Thyroid gland (tissue), 4 donors: ENCODE measurements at regions not wholly inside any gene's neighbourhood (a gene's known extent, or its start where the extent isn't known, plus 50 kb on each side); places are given as distances from the start of the nearest gene placed in this dataset.

ENCODE experiments used
- DNase-seq, 2 donors: peaks; one replicate each; pipeline ENCODE4 v3.0.0-alpha.2; 2019
- H3K27ac ChIP-seq, 3 donors: fragments of 200-600 bp; sonication (generic); 1 replicate in 2 of 3; 2 replicates in 1 of 3; pipeline ENCODE4 v1.5.1; 2016 to 2019; ENCODE audit warnings: mild to moderate bottlenecking in 1 of 3, moderate library complexity in 1 of 3
- H3K27me3 ChIP-seq: fragments of 200-600 bp; sonication (generic); one replicate; pipeline ENCODE4 v1.5.1; 2019
- H3K36me3 ChIP-seq, 2 donors: fragments of 200-600 bp; sonication (generic); one replicate each; pipeline ENCODE4 v1.5.1; 2016 to 2019
- H3K4me1 ChIP-seq, 2 donors: fragments of 200-600 bp; sonication (generic); one replicate each; pipeline ENCODE4 v1.5.1; 2017 to 2019
- H3K4me3 ChIP-seq, 3 donors: fragments of 200-600 bp; sonication (generic); replicated peaks in 1 of 3; 1 replicate in 2 of 3; 2 replicates in 1 of 3; pipeline ENCODE4 v1.5.1; 2016; ENCODE audit warnings: mild to moderate bottlenecking in 1 of 3
- H3K9me3 ChIP-seq: fragments of 200-600 bp; sonication (generic); one replicate; pipeline ENCODE4 v1.5.1; 2017
- CTCF ChIP-seq, 6 experiments: fragments of 200-600 bp in 3 of 6; fragments of 450-650 bp in 3 of 6; sonication (generic) in 3 of 6; IDR thresholded peaks; one replicate each; pipeline ENCODE4 v1.5.1; 2016 to 2019; ENCODE audit warnings: antibody characterized with exemption in 6 of 6, mild to moderate bottlenecking in 2 of 6, inconsistent platforms in 1 of 6, moderate library complexity in 1 of 6
- POLR2A ChIP-seq, 2 donors: fragments of 450-650 bp; IDR thresholded peaks; one replicate each; pipeline ENCODE4 v1.6.1; 2017; ENCODE audit warnings: antibody characterized with exemption in 2 of 2, mild to moderate bottlenecking in 2 of 2, moderate library complexity in 1 of 2
- WGBS, 2 donors: methylation state at CpG; one replicate each; pipeline ENCODE4 v1.1.5; 2017; 5-methylcytosine and 5-hydroxymethylcytosine counted together
- intact Hi-C: fragments of 100-400 bp; cut with DNase I; formaldehyde crosslinking; loops from one replicate; pipeline ENCODE4 v1.15.1; 2023

DNA sequence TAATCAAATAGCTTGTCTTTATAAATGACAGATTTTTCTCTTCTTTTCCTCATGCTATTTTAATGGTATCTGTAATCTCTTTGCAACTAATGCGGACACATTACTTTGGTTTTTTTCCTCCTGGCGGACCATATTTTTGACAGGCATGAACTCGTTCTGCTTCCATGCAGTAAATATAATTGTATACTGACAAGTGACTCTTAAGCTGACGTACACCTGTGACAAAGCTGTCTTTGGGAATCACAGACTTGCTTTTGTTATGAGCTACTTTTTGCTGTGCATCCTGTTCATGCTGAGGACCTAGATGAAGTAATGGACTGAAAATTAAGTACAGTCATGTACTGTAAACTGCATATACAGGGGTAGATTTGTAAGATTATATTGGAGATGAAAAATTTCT is 434.3 kb upstream of the TMTC1 start:
- no peaks in the 10 kb centered on the region for H3K9me3 ChIP-seq
- H3K4me3 ChIP-seq: no peak overlapping the region
- H3K36me3 ChIP-seq: no peaks in the 10 kb centered on the region
- DNase-seq: no peak
- no peaks in the 10 kb centered on the region for H3K4me1 ChIP-seq
- intact Hi-C loops: no loop called here
- WGBS, 2 donors: 90 to 91% methylated on average over 4 of the region's 4 CpGs
- no peak for TF ChIP-seq CTCF (IDR thresholded peaks at IDR 0.05)
- no peak for TF ChIP-seq POLR2A (IDR thresholded peaks at IDR 0.05)
- H3K27me3 ChIP-seq: no peaks in the 10 kb centered on the region
- no peak overlapping the region for H3K27ac ChIP-seq

GRCh38 chr12:30213166-30213565 is 429.4 kb upstream of the TMTC1 start:
- WGBS, 2 donors: 43 to 46% methylated on average over 1 of the region's 1 CpG
- H3K36me3 ChIP-seq: no peaks in the 10 kb centered on the region
- H3K27ac ChIP-seq: no peak overlapping the region
- no peaks in the 10 kb centered on the region for H3K9me3 ChIP-seq
- H3K4me1 ChIP-seq: no peaks in the 10 kb centered on the region
- no peak for DNase-seq
- TF ChIP-seq CTCF (IDR thresholded peaks at IDR 0.05) (no peak), POLR2A (IDR thresholded peaks at IDR 0.05) (no peak)
- no peak overlapping the region for H3K4me3 ChIP-seq
- no peaks in the 10 kb centered on the region for H3K27me3 ChIP-seq
- intact Hi-C loops: no loop called here

GRCh38 chr12:30211743-30212142 is 428.0 kb upstream of the TMTC1 start:
- DNase-seq: no peak
- TF ChIP-seq CTCF (IDR thresholded peaks at IDR 0.05): no peak
- TF ChIP-seq POLR2A (IDR thresholded peaks at IDR 0.05): no peak
- Histone ChIP-seq H3K36me3 (no peaks in the 10 kb centered on the region), H3K9me3 (no peaks in the 10 kb centered on the region), H3K27me3 (no peaks in the 10 kb centered on the region), H3K4me1 (no peaks in the 10 kb centered on the region), H3K4me3 (no peak overlapping the region), H3K27ac (no peak overlapping the region)
- intact Hi-C loops: no loop called here
- WGBS, 2 donors: 44 to 53% methylated on average over 3 of the region's 3 CpGs

- intact Hi-C loops: no loop called here
- Histone ChIP-seq H3K4me1 (no peaks in the 10 kb centered on the region), H3K27ac (no peak overlapping the region), H3K4me3 (no peak overlapping the region), H3K27me3 (no peaks in the 10 kb centered on the region), H3K36me3 (no peaks in the 10 kb centered on the region), H3K9me3 (no peaks in the 10 kb centered on the region)
- no peak for DNase-seq
- TF ChIP-seq CTCF (IDR thresholded peaks at IDR 0.05): no peak
- 66 to 79% methylated on average over 2 of the region's 2 CpGs for WGBS, 2 donors
These were observed 420.2 kb upstream of the TMTC1 start for GRCh38 chr12:30203981-30204380.

GRCh38 chr12:30202521-30203254 is 418.9 kb upstream of the TMTC1 start:
- TF ChIP-seq CTCF (IDR thresholded peaks at IDR 0.05): no peak
- TF ChIP-seq POLR2A (IDR thresholded peaks at IDR 0.05): no peak
- 53 to 69% methylated on average over 6 of the region's 6 CpGs for WGBS, 2 donors

More at GRCh38 chr12:30202521-30203254, 418.9 kb upstream of the TMTC1 start:
- no peak for DNase-seq
- intact Hi-C loops: no loop called here
- Histone ChIP-seq H3K4me3 (no peak overlapping the region), H3K27ac (no peak overlapping the region), H3K4me1 (no peaks in the 10 kb centered on the region), H3K36me3 (no peaks in the 10 kb centered on the region), H3K9me3 (no peaks in the 10 kb centered on the region), H3K27me3 (no peaks in the 10 kb centered on the region)
